OCI-LY3 (cell line): ENCODE measurements at regions not wholly inside any gene's neighbourhood (a gene's known extent, or its start where the extent isn't known, plus 50 kb on each side); places are given as distances from the start of the nearest gene placed in this dataset.
"Not testable (repeated sequence)": the region's sequence is repeated elsewhere in the genome, so short reads cannot be mapped to it uniquely, and the experiment has no call there.

Experiments used
- H2AFZ ChIP-seq: fragments of 200-600, 300-600 bp; shearing (Covaris generic); 2 replicates; pipeline ENCODE4 v1.6.0; 2014; ENCODE audit warnings: antibody characterized with exemption, low read depth, low read length
- H3K27ac ChIP-seq: fragments of 200-600, 300-600 bp; sonication (generic); 2 replicates; pipeline ENCODE4 v1.5.1; 2014; ENCODE audit warnings: mild to moderate bottlenecking, low read length, moderate library complexity, mixed read lengths
- H3K27me3 ChIP-seq: fragments of 200-600, 300-600 bp; sonication (generic); 2 replicates; pipeline ENCODE4 v1.6.1; 2014; ENCODE audit warnings: low read depth, low read length, mixed read lengths
- H3K36me3 ChIP-seq: fragments of 200-600, 300-600 bp; sonication (generic); replicated peaks from 2 replicates; pipeline ENCODE3; 2014; ENCODE audit warnings: low read depth, low read length, mixed read lengths
- H3K4me1 ChIP-seq: fragments of 300-600, 200-600 bp; sonication (generic); 2 replicates; pipeline ENCODE4 v1.6.1; 2014; ENCODE audit warnings: low read length, mixed read lengths
- H3K4me2 ChIP-seq: fragments of 200-600, 300-600 bp; sonication (generic); 2 replicates; pipeline ENCODE4 v1.6.1; 2014; ENCODE audit warnings: low read length, mixed read lengths
- H3K4me3 ChIP-seq: fragments of 300-600, 200-600 bp; sonication (generic); 2 replicates; pipeline ENCODE4 v1.5.1; 2014; ENCODE audit warnings: antibody characterized with exemption, mild to moderate bottlenecking, low read length, moderate library complexity
- H3K79me2 ChIP-seq: fragments of 300-600, 200-600 bp; shearing (Covaris generic); 2 replicates; pipeline ENCODE4 v1.6.1; 2014; ENCODE audit warnings: mild to moderate bottlenecking, low read length, mixed read lengths
- H3K9ac ChIP-seq: fragments of 300-600, 200-600 bp; shearing (Covaris generic); 2 replicates; pipeline ENCODE4 v1.6.0; 2014; ENCODE audit warnings: mild to moderate bottlenecking, low read length, moderate library complexity
- H3K9me3 ChIP-seq: fragments of 200-600, 300-600 bp; shearing (Covaris generic); 2 replicates; pipeline ENCODE4 v1.6.1; 2014; ENCODE audit warnings: low read length, mixed read lengths; ENCODE audit not compliant: insufficient read depth
- H4K20me1 ChIP-seq: fragments of 200-600, 300-600 bp; sonication (generic); 2 replicates; pipeline ENCODE4 v1.6.1; 2016; ENCODE audit warnings: low read length, mixed read lengths; ENCODE audit not compliant: insufficient read depth
- EZH2phosphoT487 ChIP-seq: fragments of 200-600 bp; shearing (Covaris generic); IDR thresholded peaks from 2 replicates; pipeline ENCODE4 v1.6.1; 2018; ENCODE audit warnings: antibody characterized with exemption, mixed run types, low read depth
- TF ChIP-seq, protein P1 (sequence below): fragments of 200-600, 300-600 bp; sonication (generic); IDR thresholded peaks from 2 replicates; pipeline ENCODE4 v1.5.1; 2014; ENCODE audit warnings: antibody characterized with exemption, low read length, low read depth

DNA sequence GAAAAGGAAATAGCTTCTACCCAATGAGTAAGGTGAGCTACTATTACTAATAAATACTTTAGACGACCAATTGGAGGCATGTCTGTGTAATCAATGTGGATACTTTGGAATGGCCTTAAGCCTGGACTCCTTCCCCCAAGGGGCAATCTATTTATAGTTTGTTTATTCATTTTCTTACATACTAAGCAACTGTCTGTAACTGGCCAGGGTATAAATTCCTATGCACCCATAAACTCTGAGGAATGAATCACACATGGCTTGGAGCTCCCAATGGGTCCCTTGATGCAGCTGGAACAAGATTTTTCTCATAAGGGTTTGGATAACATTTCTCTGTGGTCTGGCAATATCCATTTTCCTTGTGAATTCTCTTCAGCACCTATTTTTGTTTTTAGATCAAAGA, 506.8 kb downstream of the EDEM1 start:
- Histone ChIP-seq H3K4me3 (no peak overlapping the region), H3K36me3 (peaks cover 12% of the 10 kb centered on the region), H2AFZ (no peak overlapping the region), H3K9ac (no peak overlapping the region), H3K4me2 (no peak overlapping the region), H3K27ac (no peak overlapping the region), H3K9me3 (peaks cover 38% of the 10 kb centered on the region; the same call in 1 of the 2 replicates), H3K79me2 (no peaks in the 10 kb centered on the region), H4K20me1 (no peaks in the 10 kb centered on the region), H3K27me3 (no peaks in the 10 kb centered on the region), H3K4me1 (peaks cover 11% of the 10 kb centered on the region)
- no peak for TF ChIP-seq EZH2phosphoT487
- TF ChIP-seq, protein P1, sequence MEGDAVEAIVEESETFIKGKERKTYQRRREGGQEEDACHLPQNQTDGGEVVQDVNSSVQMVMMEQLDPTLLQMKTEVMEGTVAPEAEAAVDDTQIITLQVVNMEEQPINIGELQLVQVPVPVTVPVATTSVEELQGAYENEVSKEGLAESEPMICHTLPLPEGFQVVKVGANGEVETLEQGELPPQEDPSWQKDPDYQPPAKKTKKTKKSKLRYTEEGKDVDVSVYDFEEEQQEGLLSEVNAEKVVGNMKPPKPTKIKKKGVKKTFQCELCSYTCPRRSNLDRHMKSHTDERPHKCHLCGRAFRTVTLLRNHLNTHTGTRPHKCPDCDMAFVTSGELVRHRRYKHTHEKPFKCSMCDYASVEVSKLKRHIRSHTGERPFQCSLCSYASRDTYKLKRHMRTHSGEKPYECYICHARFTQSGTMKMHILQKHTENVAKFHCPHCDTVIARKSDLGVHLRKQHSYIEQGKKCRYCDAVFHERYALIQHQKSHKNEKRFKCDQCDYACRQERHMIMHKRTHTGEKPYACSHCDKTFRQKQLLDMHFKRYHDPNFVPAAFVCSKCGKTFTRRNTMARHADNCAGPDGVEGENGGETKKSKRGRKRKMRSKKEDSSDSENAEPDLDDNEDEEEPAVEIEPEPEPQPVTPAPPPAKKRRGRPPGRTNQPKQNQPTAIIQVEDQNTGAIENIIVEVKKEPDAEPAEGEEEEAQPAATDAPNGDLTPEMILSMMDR: no peak

- Histone ChIP-seq H3K9me3 (0 out of 2 replicates have a peak, but pooled peaks cover 5% of the 10 kb centered on the region), H3K4me1 (peaks cover 56% of the 10 kb centered on the region), H2AFZ (no peak overlapping the region), H3K27me3 (no peaks in the 10 kb centered on the region), H3K9ac (no peak overlapping the region), H3K36me3 (peaks cover 9% of the 10 kb centered on the region), H3K4me2 (no peak overlapping the region), H4K20me1 (no peaks in the 10 kb centered on the region), H3K79me2 (no peaks in the 10 kb centered on the region), H3K4me3 (no peak overlapping the region), H3K27ac (peak overlapping the region; percentile 83)
- TF ChIP-seq, protein P1: no peak
- TF ChIP-seq EZH2phosphoT487: no peak
These were observed 511.3 kb downstream of the EDEM1 start for GRCh38 chr3:5698851-5699250.

DNA sequence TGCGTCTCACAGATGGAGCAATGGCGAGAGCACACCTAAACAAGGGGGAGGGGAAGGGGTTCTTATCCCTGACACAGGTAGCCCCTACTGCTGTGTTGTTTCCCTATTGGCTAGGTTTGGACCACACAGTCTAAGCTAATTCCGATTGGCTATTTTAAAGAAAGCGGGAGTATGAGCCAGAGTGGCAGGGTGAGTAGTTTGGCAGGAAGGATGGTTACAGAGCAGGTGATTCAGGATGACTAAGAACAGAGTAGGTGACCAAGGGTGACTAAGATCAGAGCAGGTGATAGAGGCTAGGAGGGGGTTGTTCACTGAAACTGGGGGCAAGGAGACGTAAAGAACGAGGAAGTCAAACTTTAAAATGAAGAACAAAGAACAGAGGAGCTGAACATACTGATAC, 511.8 kb downstream of the EDEM1 start:
- no peak overlapping the region for H2AFZ ChIP-seq
- TF ChIP-seq, protein P1: no peak
- TF ChIP-seq EZH2phosphoT487: no peak
- H3K27ac ChIP-seq: peak overlapping the region; percentile 83
- peak overlapping the region; percentile 43 for H3K4me2 ChIP-seq
- H3K9me3 ChIP-seq: 0 out of 2 replicates have a peak, but pooled peaks cover 5% of the 10 kb centered on the region
- H3K27me3 ChIP-seq: no peaks in the 10 kb centered on the region
- no peaks in the 10 kb centered on the region for H3K79me2 ChIP-seq
- H3K36me3 ChIP-seq: peaks cover 9% of the 10 kb centered on the region
- H4K20me1 ChIP-seq: no peaks in the 10 kb centered on the region
- H3K4me3 ChIP-seq: no peak overlapping the region
- H3K9ac ChIP-seq: no peak overlapping the region
- H3K4me1 ChIP-seq: peaks cover 56% of the 10 kb centered on the region

DNA sequence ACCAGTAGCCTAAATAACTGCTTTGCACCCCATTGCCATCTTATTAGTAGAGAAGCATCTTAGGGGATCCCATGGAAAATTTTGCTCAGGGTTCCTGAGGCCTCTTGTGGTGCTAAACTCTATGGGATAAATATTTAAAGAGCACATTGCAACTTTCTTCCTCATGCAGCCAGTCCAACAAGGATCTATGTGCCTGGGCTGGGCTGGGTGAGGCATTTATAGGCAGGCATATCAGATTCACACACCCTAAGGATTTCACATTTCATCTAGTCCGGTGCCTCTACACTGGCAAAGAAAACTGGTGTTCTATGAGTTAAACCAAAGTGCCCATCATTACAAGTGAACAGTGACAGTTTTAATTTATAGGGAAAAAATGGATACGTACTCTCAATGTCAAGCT, 512.3 kb downstream of the EDEM1 start:
- H3K4me2 ChIP-seq: peak overlapping the region; percentile 43
- no peaks in the 10 kb centered on the region for H4K20me1 ChIP-seq
- peak overlapping the region; percentile 25; the same call in 1 of the 2 replicates for H3K4me3 ChIP-seq
- 0 out of 2 replicates have a peak, but pooled peaks cover 5% of the 10 kb centered on the region for H3K9me3 ChIP-seq
- H3K79me2 ChIP-seq: no peaks in the 10 kb centered on the region
- peak overlapping the region; percentile 29; the same call in 1 of the 2 replicates for H3K9ac ChIP-seq
- peaks cover 56% of the 10 kb centered on the region for H3K4me1 ChIP-seq
- no peak overlapping the region for H2AFZ ChIP-seq
- peaks cover 9% of the 10 kb centered on the region for H3K36me3 ChIP-seq
- peak overlapping the region; percentile 83 for H3K27ac ChIP-seq
- TF ChIP-seq, protein P1: no peak
- TF ChIP-seq EZH2phosphoT487: no peak
- no peaks in the 10 kb centered on the region for H3K27me3 ChIP-seq

- Histone ChIP-seq H3K4me1 (peaks cover 56% of the 10 kb centered on the region), H3K4me2 (peak overlapping the region; percentile 38), H3K27ac (peak overlapping the region; percentile 44)
- H4K20me1 ChIP-seq, H3K27me3 ChIP-seq, H3K9ac ChIP-seq, H3K79me2 ChIP-seq, H3K4me3 ChIP-seq, H3K9me3 ChIP-seq, H2AFZ ChIP-seq, H3K36me3 ChIP-seq: not testable (repeated sequence)
These were observed 513.5 kb downstream of the EDEM1 start for GRCh38 chr3:5701005-5701404.
